GM23248 (cell line): ENCODE measurements at regions not wholly inside any gene's neighbourhood (a gene's known extent, or its start where the extent isn't known, plus 50 kb on each side); places are given as distances from the start of the nearest gene placed in this dataset.
"Not testable (repeated sequence)": the region's sequence is repeated elsewhere in the genome, so short reads cannot be mapped to it uniquely, and the experiment has no call there.

Experiments used
- EZH2 ChIP-seq: fragments of 200-600 bp; sonication (generic); IDR thresholded peaks from 2 replicates; pipeline ENCODE4 v1.6.1; 2018; ENCODE audit warnings: antibody characterized with exemption, mild to moderate bottlenecking; ENCODE audit not compliant: insufficient read depth, poor library complexity, severe bottlenecking
- EZH2phosphoT487 ChIP-seq: fragments of 200-600 bp; sonication (generic); IDR thresholded peaks from 2 replicates; pipeline ENCODE4 v1.6.1; 2018; ENCODE audit warnings: antibody characterized with exemption, moderate library complexity, mild to moderate bottlenecking, low read depth; ENCODE audit not compliant: insufficient read depth

GRCh38 chr12:9468998-9469397 lies 138.7 kb downstream of the KLRB1 start:
- TF ChIP-seq EZH2, EZH2phosphoT487: not testable (repeated sequence)
